OCI-LY7 (cell line): ENCODE measurements at regions not wholly inside any gene's neighbourhood (a gene's known extent, or its start where the extent isn't known, plus 50 kb on each side); places are given as distances from the start of the nearest gene placed in this dataset.

Source experiments
- EZH2phosphoT487 ChIP-seq: fragments of 200-600 bp; sonication (generic); IDR thresholded peaks from 2 replicates; pipeline ENCODE4 v1.6.1; 2018; ENCODE audit warnings: low read depth, borderline replicate concordance, mild to moderate bottlenecking, mixed run types, antibody characterized with exemption, low read length, moderate library complexity, mixed read lengths
- TF ChIP-seq, protein P1 (sequence below): fragments of 200-600 bp; sonication (generic); conservative IDR thresholded peaks from 2 replicates; pipeline ENCODE4 v1.5.1; 2014; ENCODE audit warnings: mild to moderate bottlenecking, antibody characterized with exemption, low read length, moderate library complexity, mixed read lengths

GRCh38 chr3:96007650-96008195 is 806.7 kb upstream of the EPHA6 start:
- TF ChIP-seq, protein P1, sequence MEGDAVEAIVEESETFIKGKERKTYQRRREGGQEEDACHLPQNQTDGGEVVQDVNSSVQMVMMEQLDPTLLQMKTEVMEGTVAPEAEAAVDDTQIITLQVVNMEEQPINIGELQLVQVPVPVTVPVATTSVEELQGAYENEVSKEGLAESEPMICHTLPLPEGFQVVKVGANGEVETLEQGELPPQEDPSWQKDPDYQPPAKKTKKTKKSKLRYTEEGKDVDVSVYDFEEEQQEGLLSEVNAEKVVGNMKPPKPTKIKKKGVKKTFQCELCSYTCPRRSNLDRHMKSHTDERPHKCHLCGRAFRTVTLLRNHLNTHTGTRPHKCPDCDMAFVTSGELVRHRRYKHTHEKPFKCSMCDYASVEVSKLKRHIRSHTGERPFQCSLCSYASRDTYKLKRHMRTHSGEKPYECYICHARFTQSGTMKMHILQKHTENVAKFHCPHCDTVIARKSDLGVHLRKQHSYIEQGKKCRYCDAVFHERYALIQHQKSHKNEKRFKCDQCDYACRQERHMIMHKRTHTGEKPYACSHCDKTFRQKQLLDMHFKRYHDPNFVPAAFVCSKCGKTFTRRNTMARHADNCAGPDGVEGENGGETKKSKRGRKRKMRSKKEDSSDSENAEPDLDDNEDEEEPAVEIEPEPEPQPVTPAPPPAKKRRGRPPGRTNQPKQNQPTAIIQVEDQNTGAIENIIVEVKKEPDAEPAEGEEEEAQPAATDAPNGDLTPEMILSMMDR = no peak
- TF ChIP-seq EZH2phosphoT487 = no peak
